ENCODE measurements at regions not wholly inside any gene's neighbourhood (a gene's known extent, or its start where the extent isn't known, plus 50 kb on each side); places are given as distances from the start of the nearest gene placed in this dataset.

- no peaks in the 10 kb centered on the region for H3K36me3 ChIP-seq (ENCODE audit: low read depth, missing control alignments)
- H3K27me3 ChIP-seq, result no peaks in the 10 kb centered on the region
- DNase-seq, result no peak
- TF ChIP-seq, protein P1, sequence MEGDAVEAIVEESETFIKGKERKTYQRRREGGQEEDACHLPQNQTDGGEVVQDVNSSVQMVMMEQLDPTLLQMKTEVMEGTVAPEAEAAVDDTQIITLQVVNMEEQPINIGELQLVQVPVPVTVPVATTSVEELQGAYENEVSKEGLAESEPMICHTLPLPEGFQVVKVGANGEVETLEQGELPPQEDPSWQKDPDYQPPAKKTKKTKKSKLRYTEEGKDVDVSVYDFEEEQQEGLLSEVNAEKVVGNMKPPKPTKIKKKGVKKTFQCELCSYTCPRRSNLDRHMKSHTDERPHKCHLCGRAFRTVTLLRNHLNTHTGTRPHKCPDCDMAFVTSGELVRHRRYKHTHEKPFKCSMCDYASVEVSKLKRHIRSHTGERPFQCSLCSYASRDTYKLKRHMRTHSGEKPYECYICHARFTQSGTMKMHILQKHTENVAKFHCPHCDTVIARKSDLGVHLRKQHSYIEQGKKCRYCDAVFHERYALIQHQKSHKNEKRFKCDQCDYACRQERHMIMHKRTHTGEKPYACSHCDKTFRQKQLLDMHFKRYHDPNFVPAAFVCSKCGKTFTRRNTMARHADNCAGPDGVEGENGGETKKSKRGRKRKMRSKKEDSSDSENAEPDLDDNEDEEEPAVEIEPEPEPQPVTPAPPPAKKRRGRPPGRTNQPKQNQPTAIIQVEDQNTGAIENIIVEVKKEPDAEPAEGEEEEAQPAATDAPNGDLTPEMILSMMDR (IDR thresholded peaks at IDR 0.05), result no peak
- TF ChIP-seq POLR2A (IDR thresholded peaks at IDR 0.05), result no peak
- no peaks in the 10 kb centered on the region for H3K4me1 ChIP-seq
- WGBS, 2 donors, result 93 to 94% methylated on average over 4 of the region's 4 CpGs
- intact Hi-C loops (cut with DNase I; ENCODE audit: low total_unique reads), result no loop called here
- H3K27ac ChIP-seq, result no peak overlapping the region
- H3K9me3 ChIP-seq, result no peaks in the 10 kb centered on the region
- no peak overlapping the region for H3K4me3 ChIP-seq
Observed at GRCh38 chr2:237167038-237167437, 81.3 kb downstream of the COPS8 start.

- no peak for TF ChIP-seq POLR2A (IDR thresholded peaks at IDR 0.05)
- TF ChIP-seq, protein P1 (IDR thresholded peaks at IDR 0.05), result no peak
- no peak overlapping the region for H3K4me3 ChIP-seq
- intact Hi-C loops (cut with DNase I; ENCODE audit: low total_unique reads), result no loop called here
- WGBS, 2 donors, result 94 to 96% methylated on average over 5 of the region's 5 CpGs
- H3K9me3 ChIP-seq, result no peaks in the 10 kb centered on the region
- no peak for DNase-seq
- no peaks in the 10 kb centered on the region for H3K36me3 ChIP-seq (ENCODE audit: low read depth, missing control alignments)
- H3K27me3 ChIP-seq, result no peaks in the 10 kb centered on the region
- H3K4me1 ChIP-seq, result no peaks in the 10 kb centered on the region
- H3K27ac ChIP-seq, result no peak overlapping the region
Observed at GRCh38 chr2:237167934-237168333, 82.2 kb downstream of the COPS8 start.

DNA sequence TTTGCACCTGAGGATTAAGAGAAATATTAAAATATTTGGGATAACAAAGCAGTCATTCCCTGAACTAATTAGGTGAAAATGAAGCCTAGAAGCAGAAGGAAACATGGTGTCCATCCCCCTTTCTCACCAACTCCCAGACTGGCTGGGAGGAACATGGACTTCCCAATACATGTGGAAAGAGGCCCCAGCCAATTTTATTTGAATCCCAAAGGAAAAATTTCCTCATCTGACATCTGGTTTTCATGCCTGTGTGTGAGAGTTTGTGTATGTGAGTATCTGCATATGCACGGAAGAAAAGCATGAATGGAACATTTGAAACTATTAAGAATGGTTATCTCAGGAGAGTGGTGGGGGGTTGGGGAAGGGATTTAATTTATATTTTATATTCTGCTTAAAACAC lies 84.3 kb downstream of the COPS8 start:
- no peaks in the 10 kb centered on the region for H3K36me3 ChIP-seq (ENCODE audit: low read depth, missing control alignments)
- TF ChIP-seq, protein P1 (IDR thresholded peaks at IDR 0.05), result no peak
- no peak for TF ChIP-seq POLR2A (IDR thresholded peaks at IDR 0.05)
- intact Hi-C loops (cut with DNase I; ENCODE audit: low total_unique reads), result no loop called here
- no peaks in the 10 kb centered on the region for H3K9me3 ChIP-seq
- no peaks in the 10 kb centered on the region for H3K4me1 ChIP-seq
- H3K27ac ChIP-seq, result no peak overlapping the region
- no peak for DNase-seq
- no peaks in the 10 kb centered on the region for H3K27me3 ChIP-seq
- WGBS, 2 donors, result 64 to 69% methylated on average over 1 of the region's 1 CpG
- no peak overlapping the region for H3K4me3 ChIP-seq

- Histone ChIP-seq H3K4me1 (no peaks in the 10 kb centered on the region), H3K4me3 (no peak overlapping the region)
Observed at GRCh38 chr2:237171396-237171795, 85.7 kb downstream of the COPS8 start.

GRCh38 chr2:237171881-237172280 lies 86.2 kb downstream of the COPS8 start:
- no peak overlapping the region for H3K4me3 ChIP-seq
- WGBS, 2 donors, result 59 to 72% methylated on average over 4 of the region's 4 CpGs
- intact Hi-C loops (cut with DNase I; ENCODE audit: low total_unique reads), result no loop called here
- H3K27ac ChIP-seq, result peak overlapping the region; percentile 75 to 85
- H3K27me3 ChIP-seq, result no peaks in the 10 kb centered on the region
- no peaks in the 10 kb centered on the region for H3K36me3 ChIP-seq (ENCODE audit: low read depth, missing control alignments)
- TF ChIP-seq, protein P1 (IDR thresholded peaks at IDR 0.05), result no peak
- no peak for TF ChIP-seq POLR2A (IDR thresholded peaks at IDR 0.05)
- no peaks in the 10 kb centered on the region for H3K9me3 ChIP-seq
- DNase-seq, result no peak
- no peaks in the 10 kb centered on the region for H3K4me1 ChIP-seq

More at GRCh38 chr2:237171396-237171795, 85.7 kb downstream of the COPS8 start:
- Histone ChIP-seq H3K36me3 (ENCODE audit: low read depth, missing control alignments) (no peaks in the 10 kb centered on the region), H3K27me3 (no peaks in the 10 kb centered on the region), H3K27ac (peak overlapping the region; percentile 75 to 85), H3K9me3 (no peaks in the 10 kb centered on the region)
- DNase-seq, result peak; percentile 57
- intact Hi-C loops (cut with DNase I; ENCODE audit: low total_unique reads), result no loop called here
- TF ChIP-seq, protein P1 (IDR thresholded peaks at IDR 0.05), result no peak
- TF ChIP-seq POLR2A (IDR thresholded peaks at IDR 0.05), result no peak
- 35 to 43% methylated on average over 8 of the region's 8 CpGs for WGBS, 2 donors
